ENCODE measurements at regions not wholly inside any gene's neighbourhood (a gene's known extent, or its start where the extent isn't known, plus 50 kb on each side); places are given as distances from the start of the nearest gene placed in this dataset.
"Not testable (repeated sequence)": the region's sequence is repeated elsewhere in the genome, so short reads cannot be mapped to it uniquely, and the experiment has no call there.

GRCh38 chr4:57726154-57726553, 616.0 kb upstream of the IGFBP7 start:
- TF ChIP-seq EZH2 (IDR thresholded peaks at IDR 0.05; ENCODE audit: borderline replicate concordance, low read length) (no peak), CTCF (IDR thresholded peaks at IDR 0.05; ENCODE audit: low read length) (no peak)
- Histone ChIP-seq H3K36me3 (ENCODE audit: insufficient read depth, low read length) (no peaks in the 10 kb centered on the region), H3K4me2 (ENCODE audit: low read length) (no peak overlapping the region), H3K27me3 (ENCODE audit: insufficient read depth, low read length) (no peaks in the 10 kb centered on the region), H3K9ac (ENCODE audit: low read length) (no peak overlapping the region), H3K79me2 (ENCODE audit: insufficient read depth, low read length) (no peaks in the 10 kb centered on the region), H2AFZ (ENCODE audit: low read length) (no peak overlapping the region), H3K9me2 (ENCODE audit: low read depth, low read length) (no peaks in the 10 kb centered on the region), H3K4me1 (ENCODE audit: insufficient read depth, low read length, severe bottlenecking) (no peaks in the 10 kb centered on the region), H3K27ac (ENCODE audit: low read depth, low read length, poor library complexity, severe bottlenecking) (no peak overlapping the region), H3F3A (ENCODE audit: insufficient read depth, low read length) (no peaks in the 10 kb centered on the region), H4K20me1 (ENCODE audit: insufficient read depth, low read length) (no peaks in the 10 kb centered on the region), H3K4me3 (ENCODE audit: low read depth, low read length, poor library complexity, severe bottlenecking) (no peak overlapping the region), H3K9me3 (ENCODE audit: low read length) (no peaks in the 10 kb centered on the region)

- no peak overlapping the region for H3K27ac ChIP-seq (ENCODE audit: low read depth, low read length, poor library complexity, severe bottlenecking)
- no peaks in the 10 kb centered on the region for H3K79me2 ChIP-seq (ENCODE audit: insufficient read depth, low read length)
- H3K27me3 ChIP-seq (ENCODE audit: insufficient read depth, low read length): no peaks in the 10 kb centered on the region
- H3K4me2 ChIP-seq (ENCODE audit: low read length): no peak overlapping the region
- H3K4me1 ChIP-seq (ENCODE audit: insufficient read depth, low read length, severe bottlenecking): no peaks in the 10 kb centered on the region
- no peak overlapping the region for H3K4me3 ChIP-seq (ENCODE audit: low read depth, low read length, poor library complexity, severe bottlenecking)
- no peaks in the 10 kb centered on the region for H4K20me1 ChIP-seq (ENCODE audit: insufficient read depth, low read length)
- H2AFZ ChIP-seq (ENCODE audit: low read length): no peak overlapping the region
- no peaks in the 10 kb centered on the region for H3K36me3 ChIP-seq (ENCODE audit: insufficient read depth, low read length)
- no peaks in the 10 kb centered on the region for H3F3A ChIP-seq (ENCODE audit: insufficient read depth, low read length)
- no peak overlapping the region for H3K9ac ChIP-seq (ENCODE audit: low read length)
- no peak for TF ChIP-seq EZH2 (IDR thresholded peaks at IDR 0.05; ENCODE audit: borderline replicate concordance, low read length)
- no peak for TF ChIP-seq CTCF (IDR thresholded peaks at IDR 0.05; ENCODE audit: low read length)
- H3K9me2 ChIP-seq (ENCODE audit: low read depth, low read length): no peaks in the 10 kb centered on the region
- H3K9me3 ChIP-seq (ENCODE audit: low read length): no peaks in the 10 kb centered on the region
Measured at GRCh38 chr4:57719456-57719855, 609.3 kb upstream of the IGFBP7 start.

- not testable (repeated sequence) for H4K20me1 ChIP-seq (ENCODE audit: insufficient read depth, low read length); H3K9ac ChIP-seq (ENCODE audit: low read length); H3K4me1 ChIP-seq (ENCODE audit: insufficient read depth, low read length, severe bottlenecking); H3F3A ChIP-seq (ENCODE audit: insufficient read depth, low read length); H3K79me2 ChIP-seq (ENCODE audit: insufficient read depth, low read length); H3K4me3 ChIP-seq (ENCODE audit: low read depth, low read length, poor library complexity, severe bottlenecking); H2AFZ ChIP-seq (ENCODE audit: low read length); H3K36me3 ChIP-seq (ENCODE audit: insufficient read depth, low read length); H3K9me2 ChIP-seq (ENCODE audit: low read depth, low read length); H3K4me2 ChIP-seq (ENCODE audit: low read length); H3K9me3 ChIP-seq (ENCODE audit: low read length); H3K27ac ChIP-seq (ENCODE audit: low read depth, low read length, poor library complexity, severe bottlenecking); H3K27me3 ChIP-seq (ENCODE audit: insufficient read depth, low read length)
Measured at GRCh38 chr4:57714313-57714712, 604.1 kb upstream of the IGFBP7 start.

- Histone ChIP-seq H3K4me1 (ENCODE audit: insufficient read depth, low read length, severe bottlenecking) (no peaks in the 10 kb centered on the region), H3K9me2 (ENCODE audit: low read depth, low read length) (no peaks in the 10 kb centered on the region), H3K27me3 (ENCODE audit: insufficient read depth, low read length) (no peaks in the 10 kb centered on the region), H2AFZ (ENCODE audit: low read length) (no peak overlapping the region), H3K27ac (ENCODE audit: low read depth, low read length, poor library complexity, severe bottlenecking) (no peak overlapping the region), H3K4me3 (ENCODE audit: low read depth, low read length, poor library complexity, severe bottlenecking) (no peak overlapping the region), H3K9me3 (ENCODE audit: low read length) (no peaks in the 10 kb centered on the region), H3K36me3 (ENCODE audit: insufficient read depth, low read length) (no peaks in the 10 kb centered on the region), H4K20me1 (ENCODE audit: insufficient read depth, low read length) (no peaks in the 10 kb centered on the region), H3K4me2 (ENCODE audit: low read length) (no peak overlapping the region), H3K79me2 (ENCODE audit: insufficient read depth, low read length) (no peaks in the 10 kb centered on the region), H3F3A (ENCODE audit: insufficient read depth, low read length) (no peaks in the 10 kb centered on the region), H3K9ac (ENCODE audit: low read length) (no peak overlapping the region)
- TF ChIP-seq EZH2 (IDR thresholded peaks at IDR 0.05; ENCODE audit: borderline replicate concordance, low read length): no peak
- no peak for TF ChIP-seq CTCF (IDR thresholded peaks at IDR 0.05; ENCODE audit: low read length)
Measured at GRCh38 chr4:57710053-57710452, 599.9 kb upstream of the IGFBP7 start.

All from OCI-LY1 (cell line).